ENCODE measurements at regions not wholly inside any gene's neighbourhood (a gene's known extent, or its start where the extent isn't known, plus 50 kb on each side); places are given as distances from the start of the nearest gene placed in this dataset.

- no peak for DNase-seq
Observed at GRCh38 chr6:151701911-151702562, 105.4 kb upstream of the ESR1 start.

GRCh38 chr6:151702851-151703658 is 104.4 kb upstream of the ESR1 start:
- DNase-seq, result no peak

- DNase-seq, result no peak
Observed at GRCh38 chr6:151704383-151704782, 103.1 kb upstream of the ESR1 start.

DNA sequence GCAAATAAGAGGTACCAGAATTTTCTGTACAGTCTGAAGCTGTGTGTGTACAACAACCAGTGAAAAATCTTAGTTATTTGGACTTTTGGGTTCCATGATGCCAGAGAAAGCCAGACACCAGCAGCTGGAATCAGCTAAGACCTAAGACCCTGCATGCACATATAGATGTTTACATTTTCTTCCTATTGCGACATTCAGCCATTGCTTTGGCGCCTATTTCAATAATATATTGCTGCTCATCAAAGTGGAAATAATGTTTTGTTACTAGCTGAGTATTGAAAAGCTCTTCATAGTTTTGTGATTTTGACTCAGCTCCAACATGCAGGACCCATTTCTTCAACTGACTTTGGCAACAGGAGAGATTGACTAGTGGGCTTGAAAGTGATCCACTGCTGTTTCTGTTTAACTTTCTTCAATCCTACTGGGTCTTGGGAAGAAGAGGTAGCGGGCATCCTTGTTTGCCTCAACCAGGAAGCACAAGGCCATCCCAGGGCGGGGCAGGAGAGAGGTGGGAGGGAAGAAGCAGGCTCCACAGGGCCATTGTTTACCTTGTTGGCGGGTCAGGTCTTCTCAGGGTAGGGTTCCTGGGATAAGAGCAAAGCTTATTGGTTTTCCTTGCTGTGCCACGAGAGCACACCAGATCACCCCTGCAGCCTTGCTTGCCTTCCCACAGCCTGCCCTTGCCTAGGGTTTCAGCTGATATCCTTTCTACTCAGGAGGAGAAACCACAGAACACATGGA is 101.3 kb upstream of the ESR1 start:
- DNase-seq, result no peak

- DNase-seq, result no peak
Observed at GRCh38 chr6:151709329-151709728, 98.2 kb upstream of the ESR1 start.

- DNase-seq, result no peak
Observed at GRCh38 chr6:151716526-151716932, 91.0 kb upstream of the ESR1 start.

- no peak for DNase-seq
Observed at GRCh38 chr6:151719070-151719469, 88.4 kb upstream of the ESR1 start.

GRCh38 chr6:151721146-151721545 is 86.3 kb upstream of the ESR1 start:
- DNase-seq, result no peak

GRCh38 chr6:151721671-151722070 is 85.8 kb upstream of the ESR1 start:
- no peak for DNase-seq

- DNase-seq, result no peak
Observed at GRCh38 chr6:151722342-151722741, 85.1 kb upstream of the ESR1 start.

DNA sequence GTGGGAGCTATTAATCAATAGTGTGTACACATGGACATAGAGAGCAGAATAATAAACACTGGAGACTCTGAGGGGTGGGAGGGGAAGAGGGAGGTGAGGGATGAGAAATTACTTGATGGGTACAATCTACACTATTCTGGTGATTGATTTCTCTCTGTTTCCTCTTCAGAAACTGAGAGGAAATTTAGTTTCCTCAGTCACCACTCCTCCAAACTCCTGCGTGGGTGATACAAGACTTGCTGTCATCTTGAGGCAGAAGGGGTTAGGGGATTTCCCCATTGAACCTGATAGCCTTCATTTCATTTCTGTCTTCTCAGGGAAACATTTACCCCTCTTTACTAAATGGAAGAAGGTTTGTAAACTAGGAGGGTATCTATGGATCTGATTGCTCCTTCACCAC is 84.3 kb upstream of the ESR1 start:
- no peak for DNase-seq

GRCh38 chr6:151729829-151730495 is 77.5 kb upstream of the ESR1 start:
- no peak for DNase-seq

DNA sequence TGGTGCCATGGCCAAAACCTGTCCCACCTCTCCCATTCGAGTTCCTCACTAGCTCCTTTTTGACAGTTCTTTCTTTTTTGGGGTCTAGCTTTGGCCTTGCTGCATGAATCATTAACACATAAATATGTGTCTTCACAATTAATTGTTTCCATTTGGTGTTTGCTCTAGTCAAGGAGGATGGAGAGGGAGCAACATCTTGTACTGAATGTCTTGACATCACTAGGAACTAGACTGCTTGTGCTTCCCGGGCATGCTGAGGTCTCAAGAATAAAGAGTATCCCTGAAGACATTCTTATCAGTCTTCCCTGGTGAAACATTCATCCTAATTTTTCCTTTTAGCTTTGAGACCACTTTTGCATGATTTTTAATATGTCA is 77.0 kb upstream of the ESR1 start:
- no peak for DNase-seq

- DNase-seq, result no peak
Observed at GRCh38 chr6:151731313-151731712, 76.2 kb upstream of the ESR1 start.

- DNase-seq, result no peak
Observed at GRCh38 chr6:151733680-151734320, 73.7 kb upstream of the ESR1 start.

GRCh38 chr6:151738267-151738666 is 69.2 kb upstream of the ESR1 start:
- no peak for DNase-seq

DNA sequence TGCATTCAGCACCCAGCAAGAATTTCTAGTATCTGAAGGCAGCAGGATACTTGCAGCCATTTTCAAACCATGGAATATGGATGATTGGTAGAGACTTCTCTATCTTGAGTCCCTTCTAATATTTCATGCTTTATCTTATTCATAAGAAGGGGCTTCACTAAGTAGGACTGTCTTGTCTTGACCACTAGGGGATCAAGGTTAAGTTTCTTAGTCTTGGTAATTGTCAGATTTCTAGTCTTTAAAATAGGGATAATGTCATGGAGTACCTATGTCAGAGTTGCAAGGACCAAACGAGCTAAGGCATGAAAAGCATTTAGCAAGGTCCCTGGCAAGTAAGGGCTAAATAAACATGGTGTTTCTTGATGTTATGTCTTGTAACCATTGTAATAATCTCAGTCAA is 68.5 kb upstream of the ESR1 start:
- no peak for DNase-seq

DNA sequence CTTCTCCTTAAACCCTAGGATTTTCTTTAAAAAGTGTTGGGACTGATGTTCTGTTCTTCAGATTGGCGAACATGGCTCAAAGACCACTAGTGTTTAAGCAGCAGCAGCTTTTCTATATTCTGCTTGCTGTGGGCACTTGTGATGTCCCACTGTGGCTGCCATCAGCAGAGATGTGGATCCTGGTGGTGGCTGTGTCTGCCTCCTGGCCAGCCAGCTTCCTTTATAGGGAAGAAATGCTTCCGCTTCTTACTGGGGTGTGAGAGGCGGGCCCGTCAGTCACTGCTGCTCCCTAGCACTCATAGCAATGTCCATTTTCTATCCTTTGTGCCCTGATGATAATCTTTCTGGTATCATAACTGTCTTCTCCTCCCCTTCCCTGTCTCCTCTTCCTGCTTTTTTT is 66.7 kb upstream of the ESR1 start:
- no peak for DNase-seq

DNA sequence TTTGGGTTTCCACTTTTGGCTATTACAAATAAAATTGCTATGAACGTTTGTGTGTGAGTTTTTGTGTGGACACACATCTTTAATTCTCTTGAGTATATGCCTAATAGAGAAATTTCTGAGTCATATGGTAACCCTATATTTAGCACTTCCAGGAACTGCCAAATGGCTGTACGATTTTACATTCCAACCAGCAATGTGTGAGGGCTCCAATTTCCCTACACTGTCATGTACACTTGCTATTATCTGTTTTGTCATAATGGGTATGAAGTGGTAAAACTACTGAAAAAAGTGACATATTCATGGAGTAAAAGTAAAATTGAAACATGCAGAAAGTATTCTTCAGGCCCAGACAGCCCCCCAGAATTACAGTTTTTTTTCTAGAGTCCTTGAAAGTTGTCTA is 59.6 kb upstream of the ESR1 start:
- DNase-seq, result no peak

DNA sequence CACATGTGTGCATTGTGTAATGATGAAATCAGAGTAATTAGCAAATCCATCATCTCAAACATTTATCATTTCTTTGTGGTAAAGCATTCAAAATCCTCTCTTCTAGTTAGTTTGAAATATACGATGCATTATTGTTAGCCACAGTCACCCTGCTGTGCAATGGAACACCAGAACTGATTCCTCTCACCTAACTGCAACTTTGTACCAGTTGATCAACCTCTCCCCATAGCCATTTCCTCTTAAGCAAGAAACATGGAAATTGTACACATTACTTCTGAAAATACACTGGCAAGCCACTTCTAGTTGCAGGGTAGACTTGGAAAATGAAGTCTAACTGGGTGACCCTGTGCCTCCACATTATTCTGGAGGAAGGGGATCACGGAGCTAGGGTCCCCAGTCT is 58.1 kb upstream of the ESR1 start:
- no peak for DNase-seq

GRCh38 chr6:151753581-151753980 is 53.9 kb upstream of the ESR1 start:
- DNase-seq, result no peak

GRCh38 chr6:151757506-151757955 is 50.0 kb upstream of the ESR1 start:
- DNase-seq, result no peak
